Mesodermal cell (in vitro differentiated cells): ENCODE measurements at regions not wholly inside any gene's neighbourhood (a gene's known extent, or its start where the extent isn't known, plus 50 kb on each side); places are given as distances from the start of the nearest gene placed in this dataset.
"Not testable (repeated sequence)": the region's sequence is repeated elsewhere in the genome, so short reads cannot be mapped to it uniquely, and the experiment has no call there.

ENCODE experiments used
- H3K27ac ChIP-seq: 2 replicates; pipeline ENCODE4 v1.7.0; 2013; ENCODE audit warnings: mild to moderate bottlenecking, low read depth, low read length, moderate library complexity; ENCODE audit not compliant: severe bottlenecking
- H3K36me3 ChIP-seq: 2 replicates; pipeline ENCODE4 v1.7.1; 2013; ENCODE audit warnings: mild to moderate bottlenecking, low read length, moderate library complexity; ENCODE audit not compliant: control insufficient read depth, insufficient read depth
- H3K4me1 ChIP-seq: one replicate; pipeline ENCODE4 v1.7.1; 2013; ENCODE audit warnings: mild to moderate bottlenecking, low read length; ENCODE audit not compliant: insufficient read depth, control insufficient read depth, poor library complexity, severe bottlenecking
- H3K4me3 ChIP-seq: 2 replicates; pipeline ENCODE4 v1.7.0; 2013; ENCODE audit warnings: low read length, control low read depth, mild to moderate bottlenecking; ENCODE audit not compliant: insufficient read depth, poor library complexity, severe bottlenecking; ENCODE audit errors: extremely low read depth
- H3K9me3 ChIP-seq: 2 replicates; pipeline ENCODE4 v1.7.1; 2013; ENCODE audit warnings: mild to moderate bottlenecking, low read length, moderate library complexity; ENCODE audit not compliant: control insufficient read depth
- WGBS, 2 experiments: methylation state at CpG; one replicate each; pipeline ENCODE4 v1.1.5; 2013; ENCODE audit warnings: missing lambda C conversion rate in 2 of 2; ENCODE audit not compliant: insufficient coverage in 2 of 2; 5-methylcytosine and 5-hydroxymethylcytosine counted together

DNA sequence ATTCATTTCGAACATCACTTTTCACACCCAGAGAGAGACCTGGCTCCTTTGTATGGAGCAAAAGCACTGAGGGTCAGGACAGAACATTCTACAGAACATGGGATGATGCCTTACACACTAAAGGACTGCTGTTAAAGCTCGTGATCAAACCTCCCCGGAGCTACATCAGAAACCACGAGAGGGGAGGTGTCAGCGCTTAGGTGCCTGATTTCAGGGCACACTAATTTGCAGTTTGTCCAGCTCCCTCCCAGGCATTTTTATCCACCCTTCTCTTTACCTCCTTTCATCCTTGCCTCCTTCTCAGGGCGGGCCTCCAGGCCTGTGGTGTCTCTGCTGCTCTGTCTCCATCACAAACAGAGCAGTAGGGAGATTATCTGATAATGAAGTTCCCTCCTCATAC, 127.5 kb downstream of the VPREB1 start:
- H3K36me3 ChIP-seq = no peaks in the 10 kb centered on the region
- no peaks in the 10 kb centered on the region for H3K9me3 ChIP-seq
- H3K27ac ChIP-seq = no peak overlapping the region
- WGBS, 2 experiments = 89 to 90% methylated on average over 5 of the region's 6 CpGs
- H3K4me1 ChIP-seq = no peaks in the 10 kb centered on the region
- no peak overlapping the region for H3K4me3 ChIP-seq

DNA sequence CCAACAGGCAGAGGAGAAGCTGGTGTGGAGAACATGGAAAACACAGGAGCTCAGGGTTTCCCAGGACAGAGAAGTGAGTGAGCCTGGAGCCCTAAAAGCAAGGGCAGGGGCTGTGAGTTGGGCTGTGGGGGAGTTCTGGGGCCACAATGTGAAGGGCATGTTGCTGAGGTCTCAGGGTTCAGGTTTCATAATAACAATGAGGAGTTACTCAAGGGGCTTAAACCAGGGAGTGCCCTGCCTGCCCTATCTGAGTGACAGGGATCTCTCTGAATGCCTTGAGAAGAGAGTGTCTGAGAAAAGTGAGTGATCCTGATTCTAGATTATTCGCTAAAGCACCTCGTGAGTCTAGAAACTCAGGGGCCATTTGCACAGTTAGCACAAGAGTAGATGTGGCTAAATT, 129.6 kb downstream of the VPREB1 start:
- no peaks in the 10 kb centered on the region for H3K36me3 ChIP-seq
- H3K9me3 ChIP-seq = no peaks in the 10 kb centered on the region
- WGBS, 2 experiments = 33 to 63% methylated on average over 2 of the region's 2 CpGs
- H3K4me1 ChIP-seq = no peaks in the 10 kb centered on the region
- no peak overlapping the region for H3K27ac ChIP-seq
- H3K4me3 ChIP-seq = no peak overlapping the region

DNA sequence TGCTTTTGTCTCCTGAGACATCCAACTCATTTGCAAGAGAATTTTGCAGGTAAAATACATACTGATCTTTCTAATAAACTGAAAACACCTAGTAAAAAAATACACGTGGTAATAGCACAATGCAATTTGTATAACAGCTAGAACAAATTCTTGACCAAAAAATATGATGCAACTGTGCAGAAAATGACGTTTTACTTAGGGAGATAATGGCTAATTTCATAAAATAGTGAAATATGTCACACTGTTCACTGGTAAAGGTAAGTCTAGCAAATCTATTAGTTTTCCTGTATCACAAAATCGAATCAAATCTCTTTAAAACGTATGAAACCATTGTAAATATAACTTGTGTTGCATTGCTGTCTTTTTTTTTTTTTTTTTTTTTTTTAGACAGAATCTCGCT, 130.0 kb downstream of the VPREB1 start:
- no CpG with 5 or more reads among the region's 5 CpGs for WGBS, 2 experiments
- Histone ChIP-seq H3K27ac (no peak overlapping the region), H3K4me1 (no peaks in the 10 kb centered on the region), H3K9me3 (no peaks in the 10 kb centered on the region), H3K36me3 (no peaks in the 10 kb centered on the region), H3K4me3 (no peak overlapping the region)

DNA sequence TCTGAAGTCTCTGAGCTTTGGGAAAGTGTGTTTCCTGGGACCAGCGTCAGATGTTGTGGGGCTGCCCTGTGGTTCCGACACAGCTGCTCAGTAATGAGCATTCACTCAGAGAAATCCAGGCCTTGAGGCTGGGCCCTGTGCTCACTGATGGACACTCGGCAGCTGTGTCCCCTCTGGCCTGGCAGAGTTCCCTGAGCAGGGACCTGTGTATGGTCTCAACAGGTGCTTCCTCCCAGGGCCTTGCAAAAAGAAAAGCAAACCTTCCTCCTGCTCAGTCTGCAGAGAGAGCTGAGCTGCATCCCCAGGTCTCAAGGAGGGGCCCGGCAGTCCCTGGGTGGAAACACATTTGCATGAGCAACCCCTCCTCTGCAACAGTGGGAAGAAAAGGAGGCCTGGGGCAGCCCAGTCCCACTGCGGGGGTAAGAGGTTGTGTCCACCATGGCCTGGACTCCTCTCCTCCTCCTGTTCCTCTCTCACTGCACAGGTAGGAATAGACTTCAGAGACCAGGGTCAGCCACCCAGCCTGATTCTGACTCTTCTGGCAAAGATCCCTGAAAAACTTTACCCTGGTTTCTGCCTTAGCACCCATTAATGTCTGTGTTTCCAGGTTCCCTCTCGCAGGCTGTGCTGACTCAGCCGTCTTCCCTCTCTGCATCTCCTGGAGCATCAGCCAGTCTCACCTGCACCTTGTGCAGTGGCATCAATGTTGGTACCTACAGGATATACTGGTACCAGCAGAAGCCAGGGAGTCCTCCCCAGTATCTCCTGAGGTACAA, 131.2 kb downstream of the VPREB1 start:
- Histone ChIP-seq H3K36me3 (no peaks in the 10 kb centered on the region), H3K27ac (no peak overlapping the region), H3K9me3 (no peaks in the 10 kb centered on the region), H3K4me3 (no peak overlapping the region), H3K4me1 (no peaks in the 10 kb centered on the region)
- 62 to 78% methylated on average over 6 to 7 of the region's 7 CpGs for WGBS, 2 experiments

DNA sequence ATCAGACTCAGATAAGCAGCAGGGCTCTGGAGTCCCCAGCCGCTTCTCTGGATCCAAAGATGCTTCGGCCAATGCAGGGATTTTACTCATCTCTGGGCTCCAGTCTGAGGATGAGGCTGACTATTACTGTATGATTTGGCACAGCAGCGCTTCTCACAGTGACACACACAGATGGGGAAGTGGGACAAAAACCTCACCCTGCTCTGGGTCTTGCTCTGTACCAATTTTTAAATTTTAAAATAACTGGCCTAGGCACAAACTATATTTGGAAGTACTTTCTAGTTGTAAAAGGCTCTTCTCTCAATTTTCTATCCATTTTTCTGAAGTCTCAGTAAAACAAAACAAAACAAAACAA, 131.7 kb downstream of the VPREB1 start:
- WGBS, 2 experiments = 74 to 75% methylated on average over 2 to 3 of the region's 3 CpGs
- H3K27ac ChIP-seq = no peak overlapping the region
- no peak overlapping the region for H3K4me3 ChIP-seq
- H3K4me1 ChIP-seq = no peaks in the 10 kb centered on the region
- no peaks in the 10 kb centered on the region for H3K36me3 ChIP-seq
- H3K9me3 ChIP-seq = no peaks in the 10 kb centered on the region

- H3K4me1 ChIP-seq, H3K27ac ChIP-seq, H3K4me3 ChIP-seq, H3K36me3 ChIP-seq, H3K9me3 ChIP-seq: not testable (repeated sequence)
- WGBS, 2 experiments = 84 to 86% methylated on average over 3 to 6 of the region's 6 CpGs
Observed at GRCh38 chr22:22376884-22377283, 131.7 kb downstream of the ZNF280B start.

DNA sequence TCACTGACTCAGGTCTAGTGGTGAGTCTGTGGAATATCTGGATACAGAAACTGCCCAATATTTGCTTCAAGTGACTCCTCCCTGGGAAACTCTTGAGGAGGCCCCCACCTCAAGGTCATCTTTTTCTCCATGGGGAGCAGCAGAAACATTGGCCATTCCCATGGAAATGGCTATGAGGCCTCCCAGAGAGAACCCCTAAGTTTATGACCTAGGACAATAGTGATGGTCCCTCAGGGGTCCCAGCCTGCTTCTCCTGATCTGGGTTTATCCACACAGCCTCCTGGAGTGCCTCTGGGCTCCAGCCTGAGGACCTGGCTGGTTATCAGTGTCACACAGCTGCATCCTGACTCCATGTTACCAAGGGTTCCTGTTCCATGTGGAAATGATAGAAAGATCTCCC, 131.2 kb downstream of the ZNF280B start:
- H3K27ac ChIP-seq = no peak overlapping the region
- H3K36me3 ChIP-seq = no peaks in the 10 kb centered on the region
- no peak overlapping the region for H3K4me3 ChIP-seq
- H3K4me1 ChIP-seq = no peaks in the 10 kb centered on the region
- no peaks in the 10 kb centered on the region for H3K9me3 ChIP-seq

- Histone ChIP-seq H3K36me3 (no peaks in the 10 kb centered on the region), H3K4me3 (no peak overlapping the region), H3K9me3 (no peaks in the 10 kb centered on the region), H3K4me1 (no peaks in the 10 kb centered on the region), H3K27ac (no peak overlapping the region)
- WGBS, 2 experiments = 83 to 84% methylated on average over 3 to 5 of the region's 8 CpGs
Observed at GRCh38 chr22:22378446-22379415, 129.8 kb downstream of the ZNF280B start.

GRCh38 chr22:22380098-22381030, 128.2 kb downstream of the ZNF280B start:
- no peaks in the 10 kb centered on the region for H3K4me1 ChIP-seq
- no peak overlapping the region for H3K4me3 ChIP-seq
- no peaks in the 10 kb centered on the region for H3K36me3 ChIP-seq
- no peaks in the 10 kb centered on the region for H3K9me3 ChIP-seq
- 22 to 39% methylated on average over 5 to 11 of the region's 11 CpGs for WGBS, 2 experiments
- no peak overlapping the region for H3K27ac ChIP-seq

GRCh38 chr22:22381292-22381691, 127.2 kb downstream of the ZNF280B start:
- H3K4me3 ChIP-seq, H3K4me1 ChIP-seq: not testable (repeated sequence)
- WGBS, 2 experiments = 79 to 86% methylated on average over 2 of the region's 2 CpGs

More at GRCh38 chr22:22381292-22381691, 127.2 kb downstream of the ZNF280B start:
- not testable (repeated sequence) for H3K27ac ChIP-seq, H3K36me3 ChIP-seq, H3K9me3 ChIP-seq
